Muscle of leg (tissue), 3 donors: ENCODE measurements at regions not wholly inside any gene's neighbourhood (a gene's known extent, or its start where the extent isn't known, plus 50 kb on each side); places are given as distances from the start of the nearest gene placed in this dataset.
"Not testable (repeated sequence)": the region's sequence is repeated elsewhere in the genome, so short reads cannot be mapped to it uniquely, and the experiment has no call there.

Experiments used
- DNase-seq: peaks from one replicate; pipeline ENCODE4 v3.0.0; 2013
- H3K27ac ChIP-seq: one replicate; pipeline ENCODE4 v1.5.1; 2013; ENCODE audit warnings: mild to moderate bottlenecking, low read length, control low read depth
- H3K27me3 ChIP-seq: one replicate; pipeline ENCODE4 v1.6.1; 2013; ENCODE audit warnings: low read length; ENCODE audit not compliant: control insufficient read depth, insufficient read depth
- H3K36me3 ChIP-seq: one replicate; pipeline ENCODE4 v1.6.1; 2013; ENCODE audit warnings: low read length; ENCODE audit not compliant: control insufficient read depth, insufficient read depth
- H3K4me1 ChIP-seq: one replicate; pipeline ENCODE4 v1.6.1; 2013; ENCODE audit warnings: low read length; ENCODE audit not compliant: control insufficient read depth, insufficient read depth
- H3K4me3 ChIP-seq: one replicate; pipeline ENCODE4 v1.5.1; 2013; ENCODE audit warnings: low read length, control low read depth
- H3K9me3 ChIP-seq: replicated peaks from 2 replicates; pipeline ENCODE4 v1.6.1; 2013; ENCODE audit warnings: low read depth, low read length; ENCODE audit not compliant: control insufficient read depth
- WGBS: methylation state at CpG from one replicate; pipeline ENCODE4 v1.1.5; 2013; ENCODE audit warnings: missing lambda C conversion rate; ENCODE audit not compliant: insufficient coverage; 5-methylcytosine and 5-hydroxymethylcytosine counted together

GRCh38 chr21:10384304-10384861, 137.0 kb upstream of the TPTE start:
- peaks cover 60% of the 10 kb centered on the region for H3K9me3 ChIP-seq
- H3K27ac ChIP-seq, H3K4me1 ChIP-seq, DNase-seq, H3K4me3 ChIP-seq, H3K27me3 ChIP-seq, H3K36me3 ChIP-seq: not testable (repeated sequence)
- 57% methylated on average over 2 of the region's 3 CpGs for WGBS

GRCh38 chr21:10385202-10385601, 136.2 kb upstream of the TPTE start:
- not testable (repeated sequence) for DNase-seq, H3K27ac ChIP-seq, H3K4me3 ChIP-seq, H3K27me3 ChIP-seq, H3K36me3 ChIP-seq, H3K4me1 ChIP-seq
- H3K9me3 ChIP-seq: peaks cover 61% of the 10 kb centered on the region
- WGBS: 80% methylated on average over 3 of the region's 3 CpGs

- 73% methylated on average over 9 of the region's 13 CpGs for WGBS
- H3K27me3 ChIP-seq, DNase-seq, H3K36me3 ChIP-seq, H3K4me3 ChIP-seq, H3K27ac ChIP-seq, H3K4me1 ChIP-seq: not testable (repeated sequence)
- H3K9me3 ChIP-seq: peaks cover 59% of the 10 kb centered on the region
These were observed 135.4 kb upstream of the TPTE start for GRCh38 chr21:10385898-10386527.

- H3K27ac ChIP-seq, H3K4me1 ChIP-seq, H3K4me3 ChIP-seq, DNase-seq, H3K36me3 ChIP-seq, H3K27me3 ChIP-seq: not testable (repeated sequence)
- peaks cover 51% of the 10 kb centered on the region for H3K9me3 ChIP-seq
- WGBS: 75% methylated on average over 2 of the region's 3 CpGs
These were observed 133.5 kb upstream of the TPTE start for GRCh38 chr21:10387692-10388450.

- WGBS: 77% methylated on average over 6 of the region's 9 CpGs
- not testable (repeated sequence) for H3K4me3 ChIP-seq
- H3K9me3 ChIP-seq: peaks cover 47% of the 10 kb centered on the region
These were observed 132.8 kb upstream of the TPTE start for GRCh38 chr21:10388625-10389024.

GRCh38 chr21:10392301-10392700, 129.1 kb upstream of the TPTE start:
- H3K27ac ChIP-seq, H3K4me1 ChIP-seq, H3K4me3 ChIP-seq, H3K27me3 ChIP-seq, DNase-seq, H3K36me3 ChIP-seq: not testable (repeated sequence)
- peaks cover 25% of the 10 kb centered on the region for H3K9me3 ChIP-seq
- no CpG with 5 or more reads among the region's 1 CpG for WGBS

More at GRCh38 chr21:10388625-10389024, 132.8 kb upstream of the TPTE start:
- H3K27me3 ChIP-seq, DNase-seq, H3K4me1 ChIP-seq, H3K27ac ChIP-seq, H3K36me3 ChIP-seq: not testable (repeated sequence)

- DNase-seq, H3K4me3 ChIP-seq, H3K36me3 ChIP-seq, H3K27me3 ChIP-seq, H3K27ac ChIP-seq, H3K4me1 ChIP-seq: not testable (repeated sequence)
- 59% methylated on average over 1 of the region's 1 CpG for WGBS
- H3K9me3 ChIP-seq: peaks cover 20% of the 10 kb centered on the region
These were observed 125.4 kb upstream of the TPTE start for GRCh38 chr21:10395963-10396362.

- H3K4me1 ChIP-seq, H3K27me3 ChIP-seq, DNase-seq, H3K27ac ChIP-seq, H3K36me3 ChIP-seq, H3K4me3 ChIP-seq: not testable (repeated sequence)
- 81% methylated on average over 7 of the region's 13 CpGs for WGBS
- H3K9me3 ChIP-seq: peaks cover 26% of the 10 kb centered on the region
These were observed 123.9 kb upstream of the TPTE start for GRCh38 chr21:10397495-10397915.

GRCh38 chr21:10398692-10399489, 122.5 kb upstream of the TPTE start:
- H3K4me1 ChIP-seq, H3K27ac ChIP-seq, H3K27me3 ChIP-seq, H3K4me3 ChIP-seq, DNase-seq, H3K36me3 ChIP-seq: not testable (repeated sequence)
- no CpG with 5 or more reads among the region's 10 CpGs for WGBS
- peaks cover 32% of the 10 kb centered on the region for H3K9me3 ChIP-seq
